ENCODE measurements at regions not wholly inside any gene's neighbourhood (a gene's known extent, or its start where the extent isn't known, plus 50 kb on each side); places are given as distances from the start of the nearest gene placed in this dataset.
"Not testable (repeated sequence)": the region's sequence is repeated elsewhere in the genome, so short reads cannot be mapped to it uniquely, and the experiment has no call there.

DNA sequence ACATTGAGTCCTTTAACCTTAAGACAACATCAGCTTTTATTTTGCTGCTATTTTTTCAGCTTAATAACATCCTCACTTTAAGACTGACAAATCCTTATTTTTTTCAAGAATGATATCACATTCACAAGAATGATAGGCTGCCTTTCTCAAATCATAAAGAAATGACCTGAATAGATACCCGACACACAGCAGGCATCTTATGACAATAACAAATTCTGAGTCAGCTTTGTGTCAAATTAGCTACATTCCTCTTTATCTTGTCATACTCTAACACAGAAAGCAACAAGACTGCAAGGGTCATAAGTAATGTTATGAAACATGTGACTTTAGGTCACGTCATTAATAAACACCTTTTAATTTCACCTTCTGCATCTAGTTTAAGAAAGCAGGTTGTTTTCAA, 2387.6 kb downstream of the PCDH7 start:
- no peak overlapping the region for H3K4me3 ChIP-seq (replicated peaks; ENCODE audit: low read depth, low read length)
- DNase-seq (ENCODE audit: extremely low read depth, low read depth) = no peak
- TF ChIP-seq, protein P1, sequence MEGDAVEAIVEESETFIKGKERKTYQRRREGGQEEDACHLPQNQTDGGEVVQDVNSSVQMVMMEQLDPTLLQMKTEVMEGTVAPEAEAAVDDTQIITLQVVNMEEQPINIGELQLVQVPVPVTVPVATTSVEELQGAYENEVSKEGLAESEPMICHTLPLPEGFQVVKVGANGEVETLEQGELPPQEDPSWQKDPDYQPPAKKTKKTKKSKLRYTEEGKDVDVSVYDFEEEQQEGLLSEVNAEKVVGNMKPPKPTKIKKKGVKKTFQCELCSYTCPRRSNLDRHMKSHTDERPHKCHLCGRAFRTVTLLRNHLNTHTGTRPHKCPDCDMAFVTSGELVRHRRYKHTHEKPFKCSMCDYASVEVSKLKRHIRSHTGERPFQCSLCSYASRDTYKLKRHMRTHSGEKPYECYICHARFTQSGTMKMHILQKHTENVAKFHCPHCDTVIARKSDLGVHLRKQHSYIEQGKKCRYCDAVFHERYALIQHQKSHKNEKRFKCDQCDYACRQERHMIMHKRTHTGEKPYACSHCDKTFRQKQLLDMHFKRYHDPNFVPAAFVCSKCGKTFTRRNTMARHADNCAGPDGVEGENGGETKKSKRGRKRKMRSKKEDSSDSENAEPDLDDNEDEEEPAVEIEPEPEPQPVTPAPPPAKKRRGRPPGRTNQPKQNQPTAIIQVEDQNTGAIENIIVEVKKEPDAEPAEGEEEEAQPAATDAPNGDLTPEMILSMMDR (IDR thresholded peaks at IDR 0.05; ENCODE audit: low read depth, low read length, missing control alignments) = no peak

DNA sequence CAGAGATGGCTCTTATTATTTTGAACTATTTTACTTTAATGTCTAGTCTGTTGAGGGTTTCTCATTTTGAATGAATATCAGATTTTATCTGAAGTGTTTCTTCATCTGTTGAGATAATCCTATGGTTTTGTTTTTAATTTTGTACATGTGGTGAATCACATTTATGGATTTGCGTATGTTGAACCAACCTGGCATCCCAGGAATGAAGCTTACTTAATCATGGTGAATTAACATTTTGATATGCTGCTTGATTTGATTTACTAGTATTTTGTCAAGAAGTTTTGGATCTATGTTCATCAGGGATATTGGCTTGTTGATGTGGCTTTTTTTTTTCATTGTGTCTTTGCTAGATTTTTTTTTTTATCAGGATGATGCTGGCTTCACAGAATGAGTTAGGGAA, 2390.9 kb downstream of the PCDH7 start:
- TF ChIP-seq, protein P1 (IDR thresholded peaks at IDR 0.05; ENCODE audit: low read depth, low read length, missing control alignments) = no peak
- no peak overlapping the region for H3K4me3 ChIP-seq (replicated peaks; ENCODE audit: low read depth, low read length)
- no peak for DNase-seq (ENCODE audit: extremely low read depth, low read depth)

DNA sequence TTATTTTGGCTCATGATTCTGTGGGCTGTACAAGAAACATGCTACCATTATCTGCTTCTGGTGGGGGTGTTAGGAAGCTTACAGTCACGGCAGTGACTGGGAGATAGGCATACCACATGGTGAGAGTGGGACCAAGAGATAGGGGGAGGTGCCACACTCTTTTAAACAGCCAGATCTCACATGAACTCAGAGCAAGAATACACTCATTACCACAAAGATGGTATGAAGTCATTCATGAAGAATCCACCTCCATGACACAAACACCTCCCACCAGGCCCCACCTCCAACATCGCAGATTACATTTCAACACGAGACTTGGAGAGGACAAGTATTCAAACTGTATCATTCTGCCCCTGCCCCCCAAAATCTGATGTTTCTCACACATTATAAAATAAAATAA, 2396.7 kb downstream of the PCDH7 start:
- TF ChIP-seq, protein P1 (IDR thresholded peaks at IDR 0.05; ENCODE audit: low read depth, low read length, missing control alignments) = no peak
- no peak overlapping the region for H3K4me3 ChIP-seq (replicated peaks; ENCODE audit: low read depth, low read length)
- DNase-seq (ENCODE audit: extremely low read depth, low read depth) = no peak

DNA sequence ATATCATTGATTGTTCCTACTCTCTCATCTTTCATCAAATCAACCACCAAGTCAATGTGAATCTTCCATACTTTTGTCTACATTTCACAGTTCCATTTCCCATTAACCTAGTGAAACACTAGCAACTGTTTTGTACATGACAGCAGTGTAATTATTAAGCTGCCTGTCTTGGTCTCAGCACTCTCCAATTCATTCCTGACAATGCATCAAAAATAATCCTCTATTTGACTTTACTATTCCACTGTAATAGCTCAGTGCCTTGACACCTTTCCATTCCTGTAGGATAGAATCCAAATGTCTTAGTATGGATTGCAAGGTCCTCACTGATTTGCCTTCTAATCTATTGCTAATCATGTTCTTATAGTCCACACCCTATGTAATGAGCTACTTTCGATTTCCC, 2405.8 kb downstream of the PCDH7 start:
- no peak for DNase-seq (ENCODE audit: extremely low read depth, low read depth)
- H3K4me3 ChIP-seq (replicated peaks; ENCODE audit: low read depth, low read length) = no peak overlapping the region
- TF ChIP-seq, protein P1 (IDR thresholded peaks at IDR 0.05; ENCODE audit: low read depth, low read length, missing control alignments) = no peak

DNA sequence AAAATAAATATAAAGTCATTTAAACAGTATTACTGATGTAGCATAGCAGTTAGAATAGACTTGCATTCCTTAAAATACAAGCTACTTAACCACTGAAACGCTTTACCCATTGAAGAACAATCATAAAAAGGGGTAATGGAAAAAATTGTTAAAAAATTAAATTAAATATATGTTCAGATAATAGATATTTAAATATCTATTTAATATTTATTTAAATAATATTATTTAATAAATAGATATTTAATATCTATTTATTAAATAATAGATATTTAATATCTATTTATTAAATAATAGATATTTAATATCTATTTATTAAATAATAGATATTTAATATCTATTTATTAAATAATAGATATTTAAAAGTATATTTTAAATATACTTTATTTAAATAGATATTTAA, 2410.5 kb downstream of the PCDH7 start:
- not testable (repeated sequence) for H3K4me3 ChIP-seq (replicated peaks; ENCODE audit: low read depth, low read length); DNase-seq (ENCODE audit: extremely low read depth, low read depth)

DNA sequence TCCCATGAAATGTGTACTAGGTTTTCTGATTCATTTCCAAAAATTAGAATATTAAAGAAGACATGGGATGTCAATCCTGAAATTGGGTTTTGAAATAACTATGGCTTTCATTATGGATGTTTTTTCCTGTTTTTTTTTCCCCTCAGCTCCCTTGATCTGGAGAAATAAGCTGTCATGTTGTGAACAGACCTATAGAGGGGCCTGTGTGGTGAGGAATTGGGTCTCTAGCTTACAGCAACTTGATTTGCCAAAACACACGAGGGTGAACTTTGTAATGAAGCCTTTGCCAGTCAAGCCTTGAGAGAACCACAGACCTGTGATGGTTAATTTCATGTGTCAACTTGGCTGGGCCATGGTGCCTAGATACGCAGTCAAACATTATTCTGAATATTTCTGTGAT, 2413.6 kb downstream of the PCDH7 start:
- no peak overlapping the region for H3K4me3 ChIP-seq (replicated peaks; ENCODE audit: low read depth, low read length)
- TF ChIP-seq, protein P1 (IDR thresholded peaks at IDR 0.05; ENCODE audit: low read depth, low read length, missing control alignments) = no peak
- no peak for DNase-seq (ENCODE audit: extremely low read depth, low read depth)

DNA sequence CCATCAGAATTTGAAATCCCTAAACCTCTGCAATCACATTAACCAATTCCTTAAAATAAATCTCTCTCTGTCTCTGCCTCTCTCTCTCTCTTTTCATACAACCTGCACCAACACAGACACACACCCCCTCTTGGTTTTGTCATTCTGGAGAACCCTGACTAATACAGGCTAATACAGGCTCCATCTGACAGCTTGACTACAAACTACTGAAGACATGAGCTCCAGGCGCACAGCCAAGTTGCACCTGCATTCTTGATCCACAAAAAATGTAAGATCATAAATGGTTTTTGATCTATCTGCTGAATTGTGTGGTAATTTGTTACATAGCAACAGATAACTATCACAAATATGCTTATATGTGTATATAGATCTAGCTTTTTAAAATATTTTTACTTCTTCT, 2414.2 kb downstream of the PCDH7 start:
- TF ChIP-seq, protein P1 (IDR thresholded peaks at IDR 0.05; ENCODE audit: low read depth, low read length, missing control alignments) = no peak
- no peak for DNase-seq (ENCODE audit: extremely low read depth, low read depth)
- no peak overlapping the region for H3K4me3 ChIP-seq (replicated peaks; ENCODE audit: low read depth, low read length)

All from HFF-Myc (cell line).